Panc1 (cell line): ENCODE measurements at regions not wholly inside any gene's neighbourhood (a gene's known extent, or its start where the extent isn't known, plus 50 kb on each side); places are given as distances from the start of the nearest gene placed in this dataset.

Experiments used
- ATAC-seq: fragments of 200-7000 bp; cut with Tn5 transposase; 2 replicates; pipeline ENCODE4 v1.9.1; 2020; ENCODE audit warnings: mild to moderate bottlenecking, moderate library complexity
- BruUV-seq: library from RNA; stranded (reverse); fragments of 400-500 nt; replicated peaks from 2 replicates; lab custom pipeline; 2021; lab: Mats Ljungman, UMichigan
- CTCF ChIA-PET: fragments of 300-600 bp; sonication (Branson Sonifier 250); formaldehyde crosslinking; loops from one replicate; lab custom pipeline; 2022; ENCODE audit warnings: antibody characterized with exemption; lab: Charles Lee
- POLR2A ChIA-PET: fragments of 300-600 bp; sonication (Branson Sonifier 250); formaldehyde crosslinking; loops from one replicate; lab custom pipeline; 2022; ENCODE audit warnings: antibody characterized with exemption; lab: Charles Lee
- DNase-seq: peaks from one replicate; pipeline ENCODE4 v3.0.0-alpha.2; 2010; ENCODE audit warnings: low read depth, low spot score
- H3K27ac ChIP-seq: 2 replicates; pipeline ENCODE4 v1.5.1; 2011; ENCODE audit warnings: mild to moderate bottlenecking, low read length, inconsistent platforms
- H3K27me3 ChIP-seq: fragments of 200-500 bp; sonication (Bioruptor generic); 2 replicates; pipeline ENCODE4 v1.6.0; 2014; ENCODE audit warnings: low read length, inconsistent platforms; ENCODE audit not compliant: control insufficient read depth, insufficient read depth
- H3K36me3 ChIP-seq: fragments of 200-500 bp; sonication (Bioruptor generic); 2 replicates; pipeline ENCODE4 v1.5.1; 2014; ENCODE audit warnings: inconsistent platforms, mild to moderate bottlenecking, low read length, moderate library complexity; ENCODE audit not compliant: control insufficient read depth, insufficient read depth
- H3K4me1 ChIP-seq: 2 replicates; pipeline ENCODE4 v1.5.1; 2011; ENCODE audit warnings: inconsistent platforms, mild to moderate bottlenecking, low read length, moderate library complexity; ENCODE audit not compliant: control insufficient read depth, insufficient read depth
- H3K4me3 ChIP-seq, 2 experiments: 2 replicates each; pipeline ENCODE4 v1.5.1; 2011 to 2012; ENCODE audit warnings: low read depth in 2 of 2, low read length in 2 of 2, mild to moderate bottlenecking in 2 of 2, inconsistent platforms in 1 of 2, moderate library complexity in 1 of 2
- H3K9me3 ChIP-seq: fragments of 200-500 bp; sonication (Bioruptor generic); 2 replicates; pipeline ENCODE4 v1.5.1; 2014; ENCODE audit warnings: low read depth, mild to moderate bottlenecking, inconsistent platforms, low read length, moderate library complexity; ENCODE audit not compliant: control insufficient read depth, insufficient read depth
- POLR2AphosphoS5 ChIP-seq: IDR thresholded peaks from 2 replicates; pipeline ENCODE4 v1.6.1; 2012; ENCODE audit warnings: mild to moderate bottlenecking, low read depth, low read length, moderate library complexity
- SIN3A ChIP-seq: IDR thresholded peaks from 2 replicates; pipeline ENCODE4 v1.6.1; 2012; ENCODE audit warnings: low read depth, mild to moderate bottlenecking, low read length, moderate library complexity, borderline replicate concordance; ENCODE audit not compliant: insufficient read depth
- TCF7L2 ChIP-seq: IDR thresholded peaks from 2 replicates; pipeline ENCODE4 v1.6.1; 2011; ENCODE audit warnings: mild to moderate bottlenecking, low read depth, low read length, inconsistent platforms
- in situ Hi-C: cut with HindIII; loops from 2 replicates; pipeline ENCODE4 v1.10.0; 2016; ENCODE audit warnings: low sequenced_read_pairs, low pct_unique_long_range_greater_than_20kb
- intact Hi-C: fragments of 100-400 bp; cut with micrococcal nuclease; formaldehyde crosslinking; loops from one replicate; pipeline ENCODE4 v1.10.0; 2022; ENCODE audit not compliant: unreplicated experiment
- TF ChIP-seq, protein P1 (sequence below), 2 experiments: IDR thresholded peaks; 2 replicates each; pipeline ENCODE4 v1.6.1; 2011 to 2012; ENCODE audit warnings: low read depth in 2 of 2, control low read depth in 1 of 2, low read length in 1 of 2, mild to moderate bottlenecking in 1 of 2, moderate library complexity in 1 of 2; ENCODE audit not compliant: insufficient read depth in 1 of 2
- TF ChIP-seq, protein P2 (sequence below): fragments of 450-650 bp; IDR thresholded peaks from 2 replicates; pipeline ENCODE4 v1.5.1; 2017; ENCODE audit warnings: mild to moderate bottlenecking

DNA sequence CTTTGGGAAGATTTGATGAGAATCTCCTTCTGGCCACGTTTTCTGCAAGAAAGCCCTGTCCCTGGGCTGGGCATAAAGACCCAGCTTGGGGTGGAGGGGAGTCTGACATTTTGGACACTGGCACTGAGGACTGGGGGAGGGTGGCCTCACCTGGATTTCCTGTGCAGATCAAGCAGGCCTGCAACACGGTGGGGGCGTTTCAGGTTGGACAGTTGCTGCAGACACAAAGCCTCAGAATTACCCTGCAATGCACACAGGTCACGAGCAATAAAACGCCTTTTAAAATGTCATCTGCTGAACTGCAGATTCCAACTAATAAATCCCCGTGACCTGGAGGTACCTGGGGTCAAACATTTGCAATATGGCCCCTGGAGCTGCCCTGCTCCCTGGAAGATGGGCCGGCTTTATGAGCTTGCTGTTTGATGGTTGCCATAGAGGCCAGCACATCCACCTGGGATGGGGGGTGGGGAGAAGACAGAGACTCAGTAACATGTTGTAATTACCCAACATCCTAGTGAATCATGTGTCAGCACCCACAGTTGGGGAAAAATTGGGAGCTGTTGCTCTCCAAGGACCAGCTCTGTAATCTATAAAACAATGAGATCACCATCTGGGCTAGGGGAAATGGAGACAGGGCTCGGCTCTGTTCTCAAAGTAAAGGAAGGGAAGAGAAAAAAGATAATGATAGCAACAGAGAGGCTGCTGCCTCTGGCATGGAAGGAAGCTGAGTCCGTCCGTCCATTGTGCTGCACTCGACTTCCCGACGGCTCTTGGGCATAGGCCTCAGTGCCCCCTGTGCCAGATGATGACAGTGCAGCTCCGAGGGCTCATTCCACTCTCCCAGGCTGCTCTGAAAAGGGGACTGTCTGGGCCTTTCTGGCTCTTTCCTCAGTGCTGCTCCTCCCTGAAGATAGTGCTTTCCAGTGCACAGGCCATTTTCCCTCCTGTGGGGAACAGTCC is 340.3 kb downstream of the CYRIA start:
- in situ Hi-C loops = no loop called here
- Histone ChIP-seq H3K27me3 (no peaks in the 10 kb centered on the region), H3K9me3 (no peaks in the 10 kb centered on the region), H3K4me1 (no peaks in the 10 kb centered on the region), H3K4me3 (no peak overlapping the region), H3K36me3 (no peaks in the 10 kb centered on the region), H3K27ac (no peak overlapping the region)
- TF ChIP-seq TCF7L2 (no peak), SIN3A (no peak)
- TF ChIP-seq, protein P1, sequence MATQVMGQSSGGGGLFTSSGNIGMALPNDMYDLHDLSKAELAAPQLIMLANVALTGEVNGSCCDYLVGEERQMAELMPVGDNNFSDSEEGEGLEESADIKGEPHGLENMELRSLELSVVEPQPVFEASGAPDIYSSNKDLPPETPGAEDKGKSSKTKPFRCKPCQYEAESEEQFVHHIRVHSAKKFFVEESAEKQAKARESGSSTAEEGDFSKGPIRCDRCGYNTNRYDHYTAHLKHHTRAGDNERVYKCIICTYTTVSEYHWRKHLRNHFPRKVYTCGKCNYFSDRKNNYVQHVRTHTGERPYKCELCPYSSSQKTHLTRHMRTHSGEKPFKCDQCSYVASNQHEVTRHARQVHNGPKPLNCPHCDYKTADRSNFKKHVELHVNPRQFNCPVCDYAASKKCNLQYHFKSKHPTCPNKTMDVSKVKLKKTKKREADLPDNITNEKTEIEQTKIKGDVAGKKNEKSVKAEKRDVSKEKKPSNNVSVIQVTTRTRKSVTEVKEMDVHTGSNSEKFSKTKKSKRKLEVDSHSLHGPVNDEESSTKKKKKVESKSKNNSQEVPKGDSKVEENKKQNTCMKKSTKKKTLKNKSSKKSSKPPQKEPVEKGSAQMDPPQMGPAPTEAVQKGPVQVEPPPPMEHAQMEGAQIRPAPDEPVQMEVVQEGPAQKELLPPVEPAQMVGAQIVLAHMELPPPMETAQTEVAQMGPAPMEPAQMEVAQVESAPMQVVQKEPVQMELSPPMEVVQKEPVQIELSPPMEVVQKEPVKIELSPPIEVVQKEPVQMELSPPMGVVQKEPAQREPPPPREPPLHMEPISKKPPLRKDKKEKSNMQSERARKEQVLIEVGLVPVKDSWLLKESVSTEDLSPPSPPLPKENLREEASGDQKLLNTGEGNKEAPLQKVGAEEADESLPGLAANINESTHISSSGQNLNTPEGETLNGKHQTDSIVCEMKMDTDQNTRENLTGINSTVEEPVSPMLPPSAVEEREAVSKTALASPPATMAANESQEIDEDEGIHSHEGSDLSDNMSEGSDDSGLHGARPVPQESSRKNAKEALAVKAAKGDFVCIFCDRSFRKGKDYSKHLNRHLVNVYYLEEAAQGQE (IDR thresholded peaks at IDR 0.05; ENCODE audit: insufficient read depth in 1 of 2, low read depth in 2 of 2, low read length in 1 of 2) = no peak
- TF ChIP-seq, protein P2, sequence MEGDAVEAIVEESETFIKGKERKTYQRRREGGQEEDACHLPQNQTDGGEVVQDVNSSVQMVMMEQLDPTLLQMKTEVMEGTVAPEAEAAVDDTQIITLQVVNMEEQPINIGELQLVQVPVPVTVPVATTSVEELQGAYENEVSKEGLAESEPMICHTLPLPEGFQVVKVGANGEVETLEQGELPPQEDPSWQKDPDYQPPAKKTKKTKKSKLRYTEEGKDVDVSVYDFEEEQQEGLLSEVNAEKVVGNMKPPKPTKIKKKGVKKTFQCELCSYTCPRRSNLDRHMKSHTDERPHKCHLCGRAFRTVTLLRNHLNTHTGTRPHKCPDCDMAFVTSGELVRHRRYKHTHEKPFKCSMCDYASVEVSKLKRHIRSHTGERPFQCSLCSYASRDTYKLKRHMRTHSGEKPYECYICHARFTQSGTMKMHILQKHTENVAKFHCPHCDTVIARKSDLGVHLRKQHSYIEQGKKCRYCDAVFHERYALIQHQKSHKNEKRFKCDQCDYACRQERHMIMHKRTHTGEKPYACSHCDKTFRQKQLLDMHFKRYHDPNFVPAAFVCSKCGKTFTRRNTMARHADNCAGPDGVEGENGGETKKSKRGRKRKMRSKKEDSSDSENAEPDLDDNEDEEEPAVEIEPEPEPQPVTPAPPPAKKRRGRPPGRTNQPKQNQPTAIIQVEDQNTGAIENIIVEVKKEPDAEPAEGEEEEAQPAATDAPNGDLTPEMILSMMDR = no peak
- POLR2A ChIA-PET = no interaction called here
- intact Hi-C loops = no loop called here
- no TSS peak for BruUV-seq
- DNase-seq (no peak), ATAC-seq (no peak)
- CTCF ChIA-PET = no interaction called here

- TF ChIP-seq, protein P1 (IDR thresholded peaks at IDR 0.05; ENCODE audit: insufficient read depth in 1 of 2, low read depth in 2 of 2, low read length in 1 of 2) = no peak
- TF ChIP-seq SIN3A = no peak
- TF ChIP-seq, protein P2 = no peak
- TF ChIP-seq POLR2AphosphoS5 = no peak
- no peak for TF ChIP-seq TCF7L2
- POLR2A ChIA-PET = no interaction called here
- ATAC-seq (no peak), DNase-seq (no peak)
- Histone ChIP-seq H3K36me3 (no peaks in the 10 kb centered on the region), H3K27ac (no peak overlapping the region), H3K9me3 (no peaks in the 10 kb centered on the region), H3K4me3 (no peak overlapping the region), H3K4me1 (no peaks in the 10 kb centered on the region), H3K27me3 (no peaks in the 10 kb centered on the region)
- intact Hi-C loops = no loop called here
- CTCF ChIA-PET = no interaction called here
- in situ Hi-C loops = no loop called here
- BruUV-seq = no TSS peak
These were observed 341.1 kb downstream of the CYRIA start for GRCh38 chr2:16324544-16324937.
